Stimulated activated naive CD4-positive, alpha-beta T cell (primary cell): ENCODE measurements at regions not wholly inside any gene's neighbourhood (a gene's known extent, or its start where the extent isn't known, plus 50 kb on each side); places are given as distances from the start of the nearest gene placed in this dataset.
"Not testable (repeated sequence)": the region's sequence is repeated elsewhere in the genome, so short reads cannot be mapped to it uniquely, and the experiment has no call there.

ENCODE experiments used
- DNase-seq, 6 experiments: peaks; one replicate each; lab custom pipeline; 2025; lab: John Stamatoyannopoulos, UW

- DNase-seq: not testable (repeated sequence)
These were observed 61.9 kb downstream of the NPIPB5 start for GRCh38 chr16:22572331-22573224.

- not testable (repeated sequence) for DNase-seq
These were observed 62.5 kb downstream of the NPIPB5 start for GRCh38 chr16:22573225-22573530.

- not testable (repeated sequence) for DNase-seq
These were observed 65.8 kb downstream of the NPIPB5 start for GRCh38 chr16:22576506-22576905.

DNA sequence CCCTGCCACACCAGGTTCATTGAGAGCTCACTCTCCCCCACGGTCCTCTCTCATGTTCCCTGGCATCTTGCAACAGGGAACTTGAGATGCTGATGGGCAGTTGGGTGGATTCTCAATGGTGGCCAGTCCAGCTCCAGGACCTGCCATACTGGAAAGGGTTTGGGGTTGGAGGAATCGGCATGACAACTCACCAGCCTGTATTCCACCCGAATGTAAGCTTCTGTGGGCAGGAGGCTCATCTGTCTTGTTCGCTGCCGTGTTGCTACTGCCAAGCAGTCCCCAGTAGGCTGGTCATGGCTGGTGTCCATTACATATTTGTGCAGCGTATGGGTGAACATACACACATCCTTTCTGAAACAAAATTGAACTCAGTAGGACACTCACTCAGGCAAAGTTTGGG is 72.5 kb downstream of the NPIPB5 start:
- DNase-seq: not testable (repeated sequence)

DNA sequence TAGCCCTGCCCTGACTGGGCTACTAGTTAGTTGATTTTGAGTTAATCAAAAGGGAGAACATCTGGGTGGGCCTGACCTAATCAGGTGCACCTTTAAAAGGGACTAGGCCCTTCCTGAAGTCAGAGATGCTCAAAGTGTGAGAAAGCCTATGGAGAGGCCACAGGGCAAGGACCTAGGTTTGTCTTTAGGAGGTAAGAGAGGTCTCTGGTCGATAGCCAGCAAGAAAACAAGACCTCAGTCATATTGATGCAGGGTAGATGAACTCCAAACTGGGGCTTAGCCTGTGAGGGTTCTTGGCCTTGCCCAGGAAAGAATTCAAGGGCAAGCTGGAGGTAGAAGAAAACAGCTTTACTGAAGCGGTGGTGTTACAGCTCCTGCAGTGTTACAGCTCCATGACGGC is 73.8 kb downstream of the NPIPB5 start:
- DNase-seq: not testable (repeated sequence)

DNA sequence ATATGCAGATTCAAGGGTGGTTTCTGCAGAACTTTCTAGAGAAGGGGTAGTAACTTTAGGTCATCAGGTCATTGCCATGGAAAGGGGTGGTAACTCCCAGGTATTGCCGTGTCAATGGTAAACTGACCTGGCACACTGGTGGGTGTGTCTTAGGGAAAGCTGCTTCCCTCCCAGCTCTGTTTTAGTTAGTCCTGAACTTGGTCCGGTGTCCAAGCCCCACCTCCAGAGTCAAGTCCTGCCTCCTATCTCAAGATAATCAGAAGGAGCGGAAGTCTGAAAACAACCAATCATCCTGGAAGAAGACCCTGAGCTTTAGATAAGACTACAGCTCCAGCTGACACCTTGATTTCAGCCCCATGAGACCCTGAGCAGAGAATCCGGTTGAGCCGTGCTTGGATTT is 74.2 kb downstream of the NPIPB5 start:
- DNase-seq: not testable (repeated sequence)

- DNase-seq: not testable (repeated sequence)
These were observed 74.7 kb downstream of the NPIPB5 start for GRCh38 chr16:22585431-22585830.

GRCh38 chr16:22586732-22587131 is 76.0 kb downstream of the NPIPB5 start:
- DNase-seq: not testable (repeated sequence)

GRCh38 chr16:22589757-22590156 is 79.1 kb downstream of the NPIPB5 start:
- not testable (repeated sequence) for DNase-seq

GRCh38 chr16:22596445-22597045 is 85.9 kb downstream of the NPIPB5 start:
- DNase-seq: not testable (repeated sequence)

DNA sequence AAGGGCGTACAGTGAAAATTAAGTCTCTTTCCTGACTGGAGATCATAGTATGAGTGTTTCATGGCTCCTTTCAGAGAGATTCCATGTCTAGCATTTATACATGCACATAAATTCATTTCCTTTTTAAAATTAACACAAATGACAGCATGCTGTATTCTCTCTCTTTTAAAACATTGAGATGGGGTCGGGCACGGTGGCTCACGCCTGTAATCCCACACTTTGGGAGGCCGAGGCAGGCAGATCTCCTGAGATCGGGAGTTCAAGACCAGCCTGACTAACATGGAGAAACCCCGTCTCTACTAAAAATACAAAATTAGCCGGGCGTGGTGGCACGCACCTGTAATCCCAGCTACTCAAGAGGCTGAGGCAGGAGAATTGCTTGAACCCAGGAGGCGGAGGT is 93.1 kb downstream of the NPIPB5 start:
- DNase-seq: not testable (repeated sequence)

- DNase-seq: not testable (repeated sequence)
These were observed 95.9 kb downstream of the NPIPB5 start for GRCh38 chr16:22606619-22607018.

DNA sequence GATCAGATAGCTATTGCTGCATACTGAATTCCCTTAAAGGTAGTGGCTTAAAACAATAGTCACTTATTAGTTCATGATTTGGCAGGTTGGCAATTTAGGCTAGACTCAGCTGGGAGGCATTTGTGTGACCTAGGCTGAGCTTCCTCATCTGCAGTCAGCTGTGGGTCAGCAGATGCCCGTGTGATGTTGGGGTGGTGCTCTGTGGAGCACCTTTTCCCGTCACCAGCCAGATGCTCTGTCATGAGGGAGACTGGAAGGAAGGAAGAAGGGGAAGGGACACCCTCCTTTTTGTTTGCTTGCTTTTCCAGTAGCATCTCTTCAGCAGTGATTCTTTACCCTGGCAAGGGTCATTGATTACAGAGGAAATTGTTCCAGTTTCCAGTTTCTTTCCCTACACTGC is 99.1 kb downstream of the NPIPB5 start:
- not testable (repeated sequence) for DNase-seq

DNA sequence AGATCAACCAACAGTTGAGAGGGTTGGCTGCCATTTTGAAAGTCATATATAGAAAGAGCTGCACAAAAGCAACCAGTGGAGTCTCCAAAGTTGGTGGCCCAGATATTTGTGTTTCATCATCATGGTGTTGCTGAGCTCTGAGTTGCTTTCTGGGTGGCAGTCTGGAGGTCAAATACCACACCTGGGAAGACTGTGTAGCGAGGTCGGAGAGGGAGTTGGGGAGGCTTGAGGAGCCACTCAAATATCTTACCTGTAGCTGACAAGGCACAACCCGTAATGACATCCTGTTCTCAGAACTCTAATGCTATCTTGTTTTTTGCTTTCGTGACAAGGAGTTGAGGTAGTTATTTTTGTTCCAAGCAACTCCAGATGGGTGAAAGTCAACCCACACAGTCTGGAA is 100.4 kb downstream of the NPIPB5 start:
- DNase-seq: not testable (repeated sequence)

DNA sequence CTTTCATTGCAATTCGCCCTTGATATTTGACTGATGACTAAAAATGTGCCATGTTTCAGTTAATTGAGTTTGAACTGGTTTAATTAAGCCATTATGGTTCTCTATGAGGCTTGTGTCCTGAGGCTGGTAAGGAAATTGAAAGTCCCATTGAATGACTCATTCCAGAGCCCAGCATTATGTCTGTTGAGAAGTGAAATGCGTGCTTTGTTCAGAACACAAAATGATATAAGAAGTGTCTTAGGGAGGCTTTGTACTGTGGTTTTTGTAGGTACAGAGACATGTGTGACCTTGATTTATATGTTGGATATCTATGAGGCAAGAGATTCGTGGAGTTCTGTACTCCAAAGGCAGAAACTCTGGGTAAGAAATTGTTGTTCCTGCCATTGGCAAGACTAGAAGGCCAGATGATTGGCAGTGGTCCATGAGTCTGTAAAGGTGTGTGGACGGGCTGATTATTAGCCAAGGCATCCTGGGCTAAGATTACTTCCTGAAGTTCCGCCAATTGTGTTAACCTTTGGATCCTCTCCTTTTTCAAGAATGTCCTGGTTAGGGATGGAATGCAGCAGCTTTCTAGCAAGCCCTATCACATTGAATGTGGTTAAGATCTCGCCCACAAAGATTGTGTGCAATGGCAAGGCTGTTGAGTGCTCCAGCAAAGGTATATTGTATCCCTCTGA is 103.7 kb downstream of the NPIPB5 start:
- DNase-seq: no peak

GRCh38 chr16:22618842-22619241 is 108.2 kb downstream of the NPIPB5 start:
- DNase-seq: no peak

GRCh38 chr16:22621586-22622155 is 111.0 kb downstream of the NPIPB5 start:
- DNase-seq: no peak

DNA sequence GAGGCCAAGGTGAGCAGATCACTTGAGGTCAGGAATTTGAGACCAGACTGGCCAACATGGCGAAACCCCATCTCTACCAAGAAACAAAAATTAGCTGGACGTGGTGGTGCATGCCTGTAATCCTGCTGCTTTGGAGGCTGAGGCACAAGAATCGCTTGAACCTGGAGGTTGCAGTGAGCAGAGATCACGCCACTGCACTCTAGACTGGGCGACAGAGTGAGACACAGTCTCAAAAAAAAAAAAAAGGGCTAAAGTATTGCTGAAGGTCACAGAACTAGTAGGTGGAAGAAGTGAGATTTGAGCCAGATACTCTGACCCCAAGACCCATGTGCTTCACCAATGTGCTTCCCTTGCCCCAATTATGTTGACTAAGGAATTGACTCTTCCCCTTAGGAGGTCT is 112.0 kb downstream of the NPIPB5 start:
- DNase-seq: no peak

DNA sequence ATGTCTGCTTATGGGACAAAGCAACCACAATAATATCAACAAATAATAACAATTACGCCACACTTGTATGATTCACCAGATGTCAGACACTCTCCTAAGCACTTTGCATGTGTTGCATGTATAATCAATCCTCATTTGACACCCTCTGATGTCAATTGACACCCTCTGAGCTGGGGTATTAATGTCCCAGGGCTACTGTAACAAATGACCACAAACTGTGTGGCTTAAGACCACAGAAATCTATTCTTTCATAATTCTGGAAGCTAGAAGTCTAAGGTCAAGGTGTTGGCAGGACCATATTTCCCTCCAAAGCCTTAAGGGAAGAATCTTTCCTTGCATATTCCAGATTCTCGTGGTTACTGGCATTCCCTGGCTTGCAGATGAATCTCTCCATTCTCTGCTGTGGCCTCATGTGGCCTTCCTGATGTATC is 112.7 kb downstream of the NPIPB5 start:
- no peak for DNase-seq

DNA sequence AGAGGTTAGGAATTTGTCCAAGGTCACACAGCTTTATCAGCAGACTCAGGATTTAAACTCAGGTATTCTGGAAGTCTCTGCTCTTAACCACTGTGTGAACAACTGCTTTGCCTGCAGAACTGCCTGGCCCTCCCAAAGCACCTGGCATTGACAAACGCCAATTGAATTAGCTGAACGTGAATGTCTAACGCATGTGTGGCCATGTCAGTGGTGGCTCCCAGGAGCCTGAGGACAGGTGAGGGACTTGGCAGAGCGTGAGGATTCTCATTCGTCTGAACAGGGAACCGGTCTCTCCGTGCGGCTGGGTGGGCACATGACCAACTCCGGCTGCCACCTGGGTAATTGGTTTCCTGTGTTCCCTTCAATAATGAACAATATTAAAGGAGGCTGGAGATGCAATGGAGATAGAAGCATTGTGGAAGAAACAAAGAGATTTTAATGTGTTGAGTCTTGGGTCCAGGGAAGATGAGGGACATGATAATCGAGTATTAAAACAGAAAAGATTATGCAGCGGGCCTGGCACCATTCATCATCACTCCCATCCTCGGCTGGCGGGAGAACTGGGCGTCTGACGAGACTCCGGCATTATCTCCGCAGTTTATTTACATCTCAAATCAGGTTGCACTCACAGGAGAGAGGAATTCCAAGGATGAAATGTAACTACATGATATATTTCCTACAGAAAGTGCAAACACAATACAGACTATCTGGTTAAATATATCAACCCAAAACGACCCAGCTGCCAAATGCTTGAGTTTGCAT is 113.5 kb downstream of the NPIPB5 start:
- no peak for DNase-seq

DNA sequence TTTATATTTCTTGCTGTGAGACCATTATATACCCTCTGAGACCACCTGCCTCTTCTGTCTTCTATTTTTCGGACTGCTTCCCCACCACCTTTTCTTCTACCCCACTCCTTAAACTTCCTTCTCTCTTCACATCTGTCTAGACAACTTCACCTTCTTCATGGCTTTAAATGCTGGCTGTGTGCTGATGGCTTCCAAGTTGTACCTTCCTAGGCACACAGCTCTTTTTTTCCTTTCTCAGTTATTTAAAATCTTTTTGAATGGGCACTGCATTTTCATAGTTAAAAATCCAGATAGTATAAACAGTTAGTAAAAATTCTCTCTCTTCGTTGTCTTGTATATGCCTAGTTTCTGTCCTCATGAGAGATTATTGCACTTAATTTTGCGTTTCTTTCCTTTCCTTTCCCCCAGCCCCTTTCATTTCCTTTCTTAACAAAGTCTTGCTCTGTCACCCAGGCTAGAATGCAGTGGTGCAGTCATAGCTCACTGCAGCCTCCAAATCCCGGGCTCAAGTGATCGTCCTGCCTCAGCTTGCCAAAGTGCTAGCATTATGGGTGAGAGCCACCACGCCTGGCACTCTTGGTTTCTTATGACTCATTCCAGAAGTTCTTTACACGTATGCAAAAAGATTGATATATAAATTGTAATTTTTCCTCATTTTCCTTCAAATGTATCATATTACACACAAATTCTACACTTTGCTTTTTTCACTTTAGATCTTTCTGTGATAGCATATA is 114.3 kb downstream of the NPIPB5 start:
- DNase-seq: no peak
